ENCODE measurements at regions not wholly inside any gene's neighbourhood (a gene's known extent, or its start where the extent isn't known, plus 50 kb on each side); places are given as distances from the start of the nearest gene placed in this dataset.

GRCh38 chr5:17042041-17042440 is 106.0 kb upstream of the MYO10 start:
- no peak for TF ChIP-seq POLR2A (IDR thresholded peaks at IDR 0.05)
- TF ChIP-seq CTCF (IDR thresholded peaks at IDR 0.05), result no peak
- no peak for TF ChIP-seq POLR2AphosphoS5 (IDR thresholded peaks at IDR 0.05)
